Mesodermal cell (in vitro differentiated cells): ENCODE measurements at regions not wholly inside any gene's neighbourhood (a gene's known extent, or its start where the extent isn't known, plus 50 kb on each side); places are given as distances from the start of the nearest gene placed in this dataset.

Experiments used
- H3K27ac ChIP-seq: 2 replicates; pipeline ENCODE4 v1.7.0; 2013; ENCODE audit warnings: mild to moderate bottlenecking, low read depth, low read length, moderate library complexity; ENCODE audit not compliant: severe bottlenecking
- H3K36me3 ChIP-seq: 2 replicates; pipeline ENCODE4 v1.7.1; 2013; ENCODE audit warnings: mild to moderate bottlenecking, low read length, moderate library complexity; ENCODE audit not compliant: control insufficient read depth, insufficient read depth
- H3K4me1 ChIP-seq: one replicate; pipeline ENCODE4 v1.7.1; 2013; ENCODE audit warnings: mild to moderate bottlenecking, low read length; ENCODE audit not compliant: insufficient read depth, control insufficient read depth, poor library complexity, severe bottlenecking
- H3K4me3 ChIP-seq: 2 replicates; pipeline ENCODE4 v1.7.0; 2013; ENCODE audit warnings: low read length, control low read depth, mild to moderate bottlenecking; ENCODE audit not compliant: insufficient read depth, poor library complexity, severe bottlenecking; ENCODE audit errors: extremely low read depth
- H3K9me3 ChIP-seq: 2 replicates; pipeline ENCODE4 v1.7.1; 2013; ENCODE audit warnings: mild to moderate bottlenecking, low read length, moderate library complexity; ENCODE audit not compliant: control insufficient read depth
- WGBS, 2 experiments: methylation state at CpG; one replicate each; pipeline ENCODE4 v1.1.5; 2013; ENCODE audit warnings: missing lambda C conversion rate in 2 of 2; ENCODE audit not compliant: insufficient coverage in 2 of 2; 5-methylcytosine and 5-hydroxymethylcytosine counted together

- Histone ChIP-seq H3K36me3 (no peaks in the 10 kb centered on the region), H3K9me3 (no peaks in the 10 kb centered on the region), H3K4me1 (no peaks in the 10 kb centered on the region), H3K4me3 (no peak overlapping the region), H3K27ac (no peak overlapping the region)
- no CpG with 5 or more reads among the region's 1 CpG for WGBS, 2 experiments
Measured at GRCh38 chr2:123043458-123043857, 981.6 kb upstream of the CNTNAP5 start.

- no peak overlapping the region for H3K4me3 ChIP-seq
- no peaks in the 10 kb centered on the region for H3K4me1 ChIP-seq
- H3K36me3 ChIP-seq: no peaks in the 10 kb centered on the region
- WGBS, 2 experiments: 100% methylated on average over 1 of the region's 3 CpGs; no CpG with 5 or more reads in 1 of the 2 experiments
- no peaks in the 10 kb centered on the region for H3K9me3 ChIP-seq
- H3K27ac ChIP-seq: no peak overlapping the region
Measured at GRCh38 chr2:123045713-123046112, 979.4 kb upstream of the CNTNAP5 start.

- Histone ChIP-seq H3K27ac (no peak overlapping the region), H3K4me3 (no peak overlapping the region), H3K36me3 (no peaks in the 10 kb centered on the region), H3K4me1 (no peaks in the 10 kb centered on the region), H3K9me3 (no peaks in the 10 kb centered on the region)
Measured at GRCh38 chr2:123047186-123047585, 977.9 kb upstream of the CNTNAP5 start.

GRCh38 chr2:123051136-123051535 lies 974.0 kb upstream of the CNTNAP5 start:
- no peaks in the 10 kb centered on the region for H3K4me1 ChIP-seq
- no peaks in the 10 kb centered on the region for H3K36me3 ChIP-seq
- no peaks in the 10 kb centered on the region for H3K9me3 ChIP-seq
- H3K4me3 ChIP-seq: no peak overlapping the region
- 100% methylated on average over 1 of the region's 2 CpGs; no CpG with 5 or more reads in 1 of the 2 experiments for WGBS, 2 experiments
- H3K27ac ChIP-seq: no peak overlapping the region

GRCh38 chr2:123061534-123061933 lies 963.6 kb upstream of the CNTNAP5 start:
- Histone ChIP-seq H3K27ac (no peak overlapping the region), H3K9me3 (no peaks in the 10 kb centered on the region), H3K36me3 (no peaks in the 10 kb centered on the region), H3K4me1 (no peaks in the 10 kb centered on the region), H3K4me3 (no peak overlapping the region)
- WGBS, 2 experiments: 62 to 72% methylated on average over 2 of the region's 2 CpGs

- H3K9me3 ChIP-seq: no peaks in the 10 kb centered on the region
- H3K4me1 ChIP-seq: no peaks in the 10 kb centered on the region
- 20 to 60% methylated on average over 1 of the region's 1 CpG for WGBS, 2 experiments
- H3K36me3 ChIP-seq: no peaks in the 10 kb centered on the region
- H3K4me3 ChIP-seq: no peak overlapping the region
- no peak overlapping the region for H3K27ac ChIP-seq
Measured at GRCh38 chr2:123073371-123073770, 951.7 kb upstream of the CNTNAP5 start.

GRCh38 chr2:123073956-123074355 lies 951.1 kb upstream of the CNTNAP5 start:
- no peak overlapping the region for H3K27ac ChIP-seq
- no peak overlapping the region for H3K4me3 ChIP-seq

GRCh38 chr2:123077101-123077500 lies 948.0 kb upstream of the CNTNAP5 start:
- H3K4me1 ChIP-seq: no peaks in the 10 kb centered on the region
- no peaks in the 10 kb centered on the region for H3K9me3 ChIP-seq
- no peaks in the 10 kb centered on the region for H3K36me3 ChIP-seq
- H3K4me3 ChIP-seq: no peak overlapping the region
- H3K27ac ChIP-seq: no peak overlapping the region
- no CpG with 5 or more reads among the region's 2 CpGs for WGBS, 2 experiments

More at GRCh38 chr2:123073956-123074355, 951.1 kb upstream of the CNTNAP5 start:
- no peaks in the 10 kb centered on the region for H3K9me3 ChIP-seq
- no peaks in the 10 kb centered on the region for H3K36me3 ChIP-seq
- H3K4me1 ChIP-seq: no peaks in the 10 kb centered on the region

- no peak overlapping the region for H3K4me3 ChIP-seq
- 83 to 100% methylated on average over 1 of the region's 3 CpGs for WGBS, 2 experiments
- no peak overlapping the region for H3K27ac ChIP-seq
- no peaks in the 10 kb centered on the region for H3K9me3 ChIP-seq
- H3K36me3 ChIP-seq: no peaks in the 10 kb centered on the region
- H3K4me1 ChIP-seq: no peaks in the 10 kb centered on the region
Measured at GRCh38 chr2:123080331-123080730, 944.8 kb upstream of the CNTNAP5 start.

GRCh38 chr2:123085484-123085883 lies 939.6 kb upstream of the CNTNAP5 start:
- Histone ChIP-seq H3K4me1 (no peaks in the 10 kb centered on the region), H3K36me3 (no peaks in the 10 kb centered on the region), H3K27ac (no peak overlapping the region), H3K9me3 (no peaks in the 10 kb centered on the region), H3K4me3 (no peak overlapping the region)
- WGBS, 2 experiments: no CpG with 5 or more reads among the region's 1 CpG

GRCh38 chr2:123086613-123087385 lies 938.3 kb upstream of the CNTNAP5 start:
- Histone ChIP-seq H3K27ac (no peak overlapping the region), H3K36me3 (no peaks in the 10 kb centered on the region), H3K4me3 (no peak overlapping the region), H3K4me1 (no peaks in the 10 kb centered on the region), H3K9me3 (no peaks in the 10 kb centered on the region)
- WGBS, 2 experiments: 63 to 81% methylated on average over 2 to 3 of the region's 6 CpGs
